Endothelial cell of umbilical vein (primary cell): ENCODE measurements at regions not wholly inside any gene's neighbourhood (a gene's known extent, or its start where the extent isn't known, plus 50 kb on each side); places are given as distances from the start of the nearest gene placed in this dataset.

Experiments used
- BruUV-seq: library from RNA; stranded (reverse); fragments of 400-500 nt; replicated peaks from 2 replicates; lab custom pipeline; 2021; lab: Mats Ljungman, UMichigan
- CTCF ChIA-PET: fragments of 300-600, 350-600 bp; sonication (Branson Sonifier 250); formaldehyde crosslinking; loops from one replicate; lab custom pipeline; 2021; ENCODE audit warnings: antibody characterized with exemption, inconsistent platforms; lab: Charles Lee
- POLR2A ChIA-PET: fragments of 300-600, 350-600 bp; sonication (Branson Sonifier 250); formaldehyde crosslinking; loops from one replicate; lab custom pipeline; 2021; ENCODE audit warnings: antibody characterized with exemption, inconsistent platforms; lab: Charles Lee
- DNase-seq: peaks from one replicate; pipeline ENCODE4 v3.0.0-alpha.2; 2011; ENCODE audit warnings: low read depth, low spot score
- FAIRE-seq: peaks from 2 replicates; lab custom pipeline; 2011; peaks lifted over from hg19 to GRCh38; lab: Jason Lieb, UNC
- H2AFZ ChIP-seq: 2 replicates; pipeline ENCODE4 v1.6.0; 2012; ENCODE audit warnings: low read depth, low read length, control low read depth, inconsistent platforms
- H3K27ac ChIP-seq: 2 replicates; pipeline ENCODE4 v1.5.1; 2011; ENCODE audit warnings: low read depth, mild to moderate bottlenecking, control low read depth, low read length, moderate library complexity; ENCODE audit not compliant: insufficient read depth
- H3K27me3 ChIP-seq, 2 experiments: 2 replicates each; pipeline versions ENCODE4 v1.6.0 to v1.6.1; 2011; ENCODE audit warnings: low read length in 2 of 2, mixed read lengths in 1 of 2; ENCODE audit not compliant: control insufficient read depth in 2 of 2, insufficient read depth in 2 of 2
- H3K36me3 ChIP-seq, 2 experiments: 2 replicates in 1 of 2; 3 replicates in 1 of 2; pipeline ENCODE4 v1.5.1; 2011; ENCODE audit warnings: low read length in 2 of 2, mild to moderate bottlenecking in 1 of 2, moderate library complexity in 1 of 2; ENCODE audit not compliant: control insufficient read depth in 2 of 2, insufficient read depth in 2 of 2; ENCODE audit errors: extremely low read depth in 1 of 2
- H3K4me1 ChIP-seq: 3 replicates; pipeline ENCODE4 v1.5.1; 2011; ENCODE audit warnings: mild to moderate bottlenecking, low read length; ENCODE audit not compliant: control insufficient read depth, insufficient read depth; ENCODE audit errors: extremely low read depth
- H3K4me2 ChIP-seq: 2 replicates; pipeline ENCODE4 v1.6.1; 2011; ENCODE audit warnings: low read length, control low read depth, mixed read lengths; ENCODE audit not compliant: insufficient read depth
- H3K4me3 ChIP-seq, 3 experiments: fragments of 200-600 bp in 1 of 3; sonication (generic), shearing (Covaris generic) in 1 of 3; replicated peaks in 1 of 3; 2 replicates each; pipeline ENCODE4 v1.5.1; 2011 to 2016; ENCODE audit warnings: control low read depth in 3 of 3, low read length in 3 of 3, mild to moderate bottlenecking in 2 of 3, inconsistent platforms in 1 of 3, low read depth in 1 of 3, moderate library complexity in 1 of 3; ENCODE audit not compliant: insufficient read depth in 1 of 3
- H3K79me2 ChIP-seq: 2 replicates; pipeline ENCODE4 v1.6.0; 2012; ENCODE audit warnings: low read length, inconsistent platforms; ENCODE audit not compliant: control insufficient read depth, insufficient read depth
- H3K9ac ChIP-seq: replicated peaks from 2 replicates; pipeline ENCODE3; 2011; ENCODE audit warnings: low read length, control low read depth; ENCODE audit not compliant: insufficient read depth; ENCODE audit errors: extremely low read depth
- H3K9me1 ChIP-seq: replicated peaks from 3 replicates; pipeline ENCODE4 v1.6.0; 2011; ENCODE audit warnings: mild to moderate bottlenecking, low read length; ENCODE audit not compliant: control insufficient read depth, insufficient read depth; ENCODE audit errors: extremely low read depth
- H3K9me3 ChIP-seq: replicated peaks from 2 replicates; pipeline ENCODE4 v1.5.1; 2012; ENCODE audit warnings: low read length, inconsistent platforms; ENCODE audit not compliant: control insufficient read depth, insufficient read depth
- H4K20me1 ChIP-seq: replicated peaks from 2 replicates; pipeline ENCODE3; 2011; ENCODE audit warnings: mild to moderate bottlenecking, low read length; ENCODE audit not compliant: control insufficient read depth, insufficient read depth; ENCODE audit errors: extremely low read depth
- EZH2 ChIP-seq: IDR thresholded peaks from 2 replicates; pipeline ENCODE4 v1.6.1; 2012; ENCODE audit warnings: borderline replicate concordance, low read depth, mild to moderate bottlenecking, moderate library complexity, low read length, inconsistent platforms; ENCODE audit not compliant: severe bottlenecking
- FOS ChIP-seq: IDR thresholded peaks from 2 replicates; pipeline ENCODE4 v1.6.1; 2011; ENCODE audit warnings: mild to moderate bottlenecking, low read length, moderate library complexity, borderline replicate concordance; ENCODE audit not compliant: insufficient read depth
- GATA2 ChIP-seq: IDR thresholded peaks from 2 replicates; pipeline ENCODE4 v1.7.0; 2011; ENCODE audit warnings: low read depth, mild to moderate bottlenecking, moderate library complexity, mixed read lengths, low read length; ENCODE audit not compliant: insufficient read length, insufficient read depth
- JUN ChIP-seq: IDR thresholded peaks from 2 replicates; pipeline ENCODE4 v1.6.1; 2011; ENCODE audit warnings: borderline replicate concordance, low read depth; ENCODE audit not compliant: insufficient read length, insufficient read depth
- MYC ChIP-seq: IDR thresholded peaks from one replicate; pipeline ENCODE4 v1.6.1; 2011; ENCODE audit warnings: mild to moderate bottlenecking, low read depth, low read length
- POLR2A ChIP-seq: IDR thresholded peaks from 2 replicates; pipeline ENCODE4 v1.6.1; 2012; ENCODE audit warnings: low read depth, mild to moderate bottlenecking, control low read depth, low read length
- POLR2AphosphoS5 ChIP-seq: IDR thresholded peaks from 2 replicates; pipeline ENCODE4 v1.6.1; 2012; ENCODE audit warnings: low read depth, mild to moderate bottlenecking, control low read depth, low read length, moderate library complexity; ENCODE audit not compliant: insufficient read depth
- dilution Hi-C: fragments of 300-500 bp; cut with MboI; formaldehyde crosslinking; loops from one replicate; pipeline ENCODE4 v1.15.0; 2019; ENCODE audit warnings: low sequenced_read_pairs; ENCODE audit not compliant: extremely low pct_ligation_motif_present
- intact Hi-C: fragments of 100-400 bp; cut with micrococcal nuclease; formaldehyde crosslinking; loops from one replicate; pipeline ENCODE4 v1.10.0; 2022
- TF ChIP-seq, protein P1 (sequence below), 2 donors: IDR thresholded peaks; 1 replicate in 1 of 2; 2 replicates in 1 of 2; pipeline ENCODE4 v1.5.1; 2011; ENCODE audit warnings: low read length in 2 of 2, mild to moderate bottlenecking in 2 of 2, moderate library complexity in 2 of 2, control low read depth in 1 of 2, inconsistent platforms in 1 of 2, low read depth in 1 of 2; ENCODE audit not compliant: insufficient read depth in 1 of 2; ENCODE audit errors: extremely low read depth in 1 of 2
- TF ChIP-seq, protein P2 (sequence below): IDR thresholded peaks from 2 replicates; pipeline ENCODE4 v1.6.1; 2011; ENCODE audit not compliant: insufficient read depth, insufficient read length

DNA sequence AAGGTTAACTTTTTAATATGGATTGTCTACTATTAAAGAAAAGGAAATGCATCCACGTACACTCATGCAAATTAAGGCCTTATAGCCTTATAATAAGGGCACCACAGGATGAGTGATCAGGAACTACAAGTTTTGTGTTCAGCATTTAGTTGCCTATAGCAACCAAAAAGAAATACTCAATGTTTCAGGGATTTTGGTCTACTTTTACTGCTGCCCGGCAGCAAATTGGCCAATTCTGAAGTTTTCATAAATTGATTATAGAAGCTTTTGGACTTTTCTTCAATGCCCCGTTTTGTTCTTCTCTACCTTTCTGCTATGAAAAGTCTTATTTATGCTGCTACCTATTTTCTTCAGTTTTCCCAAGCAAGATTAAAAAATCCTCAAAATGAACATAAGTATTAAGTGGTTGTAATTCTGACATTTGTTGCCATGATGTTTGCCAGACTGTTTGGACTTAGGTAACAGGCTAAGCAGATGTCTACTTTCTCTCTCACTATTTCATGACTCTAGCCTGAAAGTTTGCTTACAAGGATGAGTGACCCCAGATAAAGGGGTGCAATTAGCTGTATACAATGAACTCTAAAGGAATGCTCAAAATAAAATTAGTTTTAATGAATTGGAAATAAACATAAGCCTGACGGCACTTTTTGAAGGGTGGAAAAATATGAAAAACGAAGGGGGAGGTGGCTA is 391.5 kb upstream of the DAB2 start:
- dilution Hi-C loops = no loop called here
- H3K4me2 ChIP-seq = no peak overlapping the region

More for the DNA sequence above, 391.5 kb upstream of the DAB2 start:
- Histone ChIP-seq H3K9me1 (no peaks in the 10 kb centered on the region), H3K4me1 (no peaks in the 10 kb centered on the region), H3K36me3 (no peaks in the 10 kb centered on the region), H3K9ac (no peak overlapping the region), H3K4me3 (no peak overlapping the region), H3K79me2 (no peaks in the 10 kb centered on the region), H4K20me1 (no peaks in the 10 kb centered on the region), H3K27me3 (no peaks in the 10 kb centered on the region), H2AFZ (no peak overlapping the region), H3K27ac (no peak overlapping the region), H3K9me3 (no peaks in the 10 kb centered on the region)
- intact Hi-C loops = no loop called here
- POLR2A ChIA-PET = no interaction called here
- no peak for FAIRE-seq
- BruUV-seq = no TSS peak
- CTCF ChIA-PET = interaction anchor here (0.5 kb wide), 1 partner anchor 133 kb away, joined by 3 read pairs; no protein-coding TSS in a partner anchor
- no peak for DNase-seq
- no peak for TF ChIP-seq EZH2
- TF ChIP-seq POLR2AphosphoS5 = no peak
- no peak for TF ChIP-seq MYC
- TF ChIP-seq GATA2 = no peak
- TF ChIP-seq FOS = no peak
- TF ChIP-seq, protein P1, sequence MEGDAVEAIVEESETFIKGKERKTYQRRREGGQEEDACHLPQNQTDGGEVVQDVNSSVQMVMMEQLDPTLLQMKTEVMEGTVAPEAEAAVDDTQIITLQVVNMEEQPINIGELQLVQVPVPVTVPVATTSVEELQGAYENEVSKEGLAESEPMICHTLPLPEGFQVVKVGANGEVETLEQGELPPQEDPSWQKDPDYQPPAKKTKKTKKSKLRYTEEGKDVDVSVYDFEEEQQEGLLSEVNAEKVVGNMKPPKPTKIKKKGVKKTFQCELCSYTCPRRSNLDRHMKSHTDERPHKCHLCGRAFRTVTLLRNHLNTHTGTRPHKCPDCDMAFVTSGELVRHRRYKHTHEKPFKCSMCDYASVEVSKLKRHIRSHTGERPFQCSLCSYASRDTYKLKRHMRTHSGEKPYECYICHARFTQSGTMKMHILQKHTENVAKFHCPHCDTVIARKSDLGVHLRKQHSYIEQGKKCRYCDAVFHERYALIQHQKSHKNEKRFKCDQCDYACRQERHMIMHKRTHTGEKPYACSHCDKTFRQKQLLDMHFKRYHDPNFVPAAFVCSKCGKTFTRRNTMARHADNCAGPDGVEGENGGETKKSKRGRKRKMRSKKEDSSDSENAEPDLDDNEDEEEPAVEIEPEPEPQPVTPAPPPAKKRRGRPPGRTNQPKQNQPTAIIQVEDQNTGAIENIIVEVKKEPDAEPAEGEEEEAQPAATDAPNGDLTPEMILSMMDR (IDR thresholded peaks at IDR 0.05; ENCODE audit: extremely low read depth in 1 of 2, insufficient read depth in 1 of 2, low read depth in 1 of 2, low read length in 2 of 2) = no peak
- TF ChIP-seq, protein P2, sequence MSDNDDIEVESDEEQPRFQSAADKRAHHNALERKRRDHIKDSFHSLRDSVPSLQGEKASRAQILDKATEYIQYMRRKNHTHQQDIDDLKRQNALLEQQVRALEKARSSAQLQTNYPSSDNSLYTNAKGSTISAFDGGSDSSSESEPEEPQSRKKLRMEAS = no peak
- no peak for TF ChIP-seq JUN
- TF ChIP-seq POLR2A = no peak
